ENCODE measurements at regions not wholly inside any gene's neighbourhood (a gene's known extent, or its start where the extent isn't known, plus 50 kb on each side); places are given as distances from the start of the nearest gene placed in this dataset.
"Not testable (repeated sequence)": the region's sequence is repeated elsewhere in the genome, so short reads cannot be mapped to it uniquely, and the experiment has no call there.

- H3K27ac Mint-ChIP-seq = no peak overlapping the region
- H3K4me1 Mint-ChIP-seq = no peaks in the 10 kb centered on the region
- H3K36me3 Mint-ChIP-seq (ENCODE audit: low read depth) = no peaks in the 10 kb centered on the region
- DNase-seq = no peak
- H3K27me3 Mint-ChIP-seq = no peaks in the 10 kb centered on the region
- no peaks in the 10 kb centered on the region for H3K9me3 Mint-ChIP-seq
- ChIA-PET CTCF (no interaction called here), POLR2A (no interaction called here)
- H3K4me3 Mint-ChIP-seq = no peak overlapping the region
Observed at GRCh38 chr3:139260041-139260486, 83.8 kb upstream of the MRPS22 start.

- ChIA-PET CTCF (no interaction called here), POLR2A (no interaction called here)
- H3K27ac Mint-ChIP-seq = no peak overlapping the region
- no peaks in the 10 kb centered on the region for H3K4me1 Mint-ChIP-seq
- no peaks in the 10 kb centered on the region for H3K9me3 Mint-ChIP-seq
- no peak for DNase-seq
- no peaks in the 10 kb centered on the region for H3K36me3 Mint-ChIP-seq (ENCODE audit: low read depth)
- no peak overlapping the region for H3K4me3 Mint-ChIP-seq
- no peaks in the 10 kb centered on the region for H3K27me3 Mint-ChIP-seq
Observed at GRCh38 chr3:139260793-139261736, 82.8 kb upstream of the MRPS22 start.

- POLR2A ChIA-PET = no interaction called here
- H3K9me3 Mint-ChIP-seq = no peaks in the 10 kb centered on the region
- no peaks in the 10 kb centered on the region for H3K27me3 Mint-ChIP-seq
- no peak overlapping the region for H3K27ac Mint-ChIP-seq
- no peaks in the 10 kb centered on the region for H3K36me3 Mint-ChIP-seq (ENCODE audit: low read depth)
- no peak overlapping the region for H3K4me3 Mint-ChIP-seq
- no peak for DNase-seq
- CTCF ChIA-PET = no interaction called here
- no peaks in the 10 kb centered on the region for H3K4me1 Mint-ChIP-seq
Observed at GRCh38 chr3:139261754-139262586, 81.8 kb upstream of the MRPS22 start.

- Mint-ChIP-seq H3K4me1 (no peaks in the 10 kb centered on the region), H3K27ac (no peak overlapping the region), H3K4me3 (no peak overlapping the region), H3K27me3 (peaks cover 3% of the 10 kb centered on the region), H3K36me3 (ENCODE audit: low read depth) (no peaks in the 10 kb centered on the region), H3K9me3 (no peaks in the 10 kb centered on the region)
- ChIA-PET CTCF (no interaction called here), POLR2A (no interaction called here)
- no peak for DNase-seq
Observed at GRCh38 chr3:139263798-139264197, 80.0 kb upstream of the MRPS22 start.

GRCh38 chr3:139264375-139264774 is 79.4 kb upstream of the MRPS22 start:
- H3K9me3 Mint-ChIP-seq = no peaks in the 10 kb centered on the region
- no peak overlapping the region for H3K4me3 Mint-ChIP-seq
- ChIA-PET POLR2A (no interaction called here), CTCF (no interaction called here)
- no peak overlapping the region for H3K27ac Mint-ChIP-seq
- H3K36me3 Mint-ChIP-seq (ENCODE audit: low read depth) = no peaks in the 10 kb centered on the region
- DNase-seq = no peak
- H3K27me3 Mint-ChIP-seq = peaks cover 3% of the 10 kb centered on the region
- H3K4me1 Mint-ChIP-seq = no peaks in the 10 kb centered on the region

GRCh38 chr3:139265131-139266016 is 78.4 kb upstream of the MRPS22 start:
- no peaks in the 10 kb centered on the region for H3K9me3 Mint-ChIP-seq
- DNase-seq = no peak
- no peak overlapping the region for H3K27ac Mint-ChIP-seq
- CTCF ChIA-PET = no interaction called here
- POLR2A ChIA-PET = no interaction called here
- H3K4me1 Mint-ChIP-seq = no peaks in the 10 kb centered on the region
- no peaks in the 10 kb centered on the region for H3K36me3 Mint-ChIP-seq (ENCODE audit: low read depth)
- H3K27me3 Mint-ChIP-seq = peaks cover 3% of the 10 kb centered on the region
- no peak overlapping the region for H3K4me3 Mint-ChIP-seq

- H3K4me3 Mint-ChIP-seq = no peak overlapping the region
- ChIA-PET CTCF (no interaction called here), POLR2A (no interaction called here)
- no peak for DNase-seq
- H3K27me3 Mint-ChIP-seq = peaks cover 3% of the 10 kb centered on the region
- H3K4me1 Mint-ChIP-seq = no peaks in the 10 kb centered on the region
- H3K27ac Mint-ChIP-seq = no peak overlapping the region
- H3K36me3 Mint-ChIP-seq (ENCODE audit: low read depth) = no peaks in the 10 kb centered on the region
- H3K9me3 Mint-ChIP-seq = no peaks in the 10 kb centered on the region
Observed at GRCh38 chr3:139267300-139268246, 76.2 kb upstream of the MRPS22 start.

- Mint-ChIP-seq H3K4me3 (no peak overlapping the region), H3K36me3 (ENCODE audit: low read depth) (no peaks in the 10 kb centered on the region), H3K27me3 (peaks cover 3% of the 10 kb centered on the region), H3K9me3 (no peaks in the 10 kb centered on the region), H3K4me1 (no peaks in the 10 kb centered on the region), H3K27ac (no peak overlapping the region)
- ChIA-PET CTCF (no interaction called here), POLR2A (no interaction called here)
- DNase-seq = no peak
Observed at GRCh38 chr3:139269984-139270383, 73.8 kb upstream of the MRPS22 start.

- H3K9me3 Mint-ChIP-seq; H3K4me3 Mint-ChIP-seq; H3K27ac Mint-ChIP-seq; H3K27me3 Mint-ChIP-seq; H3K4me1 Mint-ChIP-seq; H3K36me3 Mint-ChIP-seq (ENCODE audit: low read depth); DNase-seq; POLR2A ChIA-PET; CTCF ChIA-PET: not testable (repeated sequence)
Observed at GRCh38 chr3:139270652-139271051, 73.2 kb upstream of the MRPS22 start.

GRCh38 chr3:139280027-139280671 is 63.7 kb upstream of the MRPS22 start:
- Mint-ChIP-seq H3K9me3 (no peaks in the 10 kb centered on the region), H3K4me3 (no peak overlapping the region), H3K27me3 (peaks cover 11% of the 10 kb centered on the region), H3K27ac (no peak overlapping the region), H3K4me1 (peaks cover 6% of the 10 kb centered on the region), H3K36me3 (ENCODE audit: low read depth) (no peaks in the 10 kb centered on the region)
- CTCF ChIA-PET = no interaction called here
- POLR2A ChIA-PET = no interaction called here
- DNase-seq = no peak

GRCh38 chr3:139281096-139281495 is 62.7 kb upstream of the MRPS22 start:
- Mint-ChIP-seq H3K27ac (no peak overlapping the region), H3K4me3 (no peak overlapping the region), H3K36me3 (ENCODE audit: low read depth) (no peaks in the 10 kb centered on the region), H3K4me1 (peaks cover 6% of the 10 kb centered on the region), H3K9me3 (no peaks in the 10 kb centered on the region), H3K27me3 (peaks cover 6% of the 10 kb centered on the region)
- no peak for DNase-seq
- CTCF ChIA-PET = no interaction called here
- POLR2A ChIA-PET = no interaction called here

Measured in activated CD4-positive, alpha-beta memory T cell treated with anti-CD3 and anti-CD28 coated beads, Interleukin-2, amount 10 ng/mL, durations not matched to agents 7 days and 5 days (primary cell).